Tibial artery (tissue), 4 donors: ENCODE measurements at regions not wholly inside any gene's neighbourhood (a gene's known extent, or its start where the extent isn't known, plus 50 kb on each side); places are given as distances from the start of the nearest gene placed in this dataset.

Source experiments
- DNase-seq, 2 donors: peaks; one replicate each; pipeline ENCODE4 v3.0.0-alpha.2; 2019
- H3K27ac ChIP-seq, 2 donors: fragments of 200-600 bp; sonication (generic) in 1 of 2; 1 replicate in 1 of 2; 2 replicates in 1 of 2; pipeline ENCODE4 v1.5.1; 2018 to 2019; ENCODE audit warnings: mild to moderate bottlenecking in 1 of 2
- H3K27me3 ChIP-seq, 2 donors: fragments of 200-600 bp; sonication (generic) in 1 of 2; one replicate each; pipeline versions ENCODE4 v1.5.1 to v1.6.0; 2016 to 2019
- H3K36me3 ChIP-seq, 3 donors: fragments of 200-600 bp; sonication (generic) in 2 of 3; one replicate each; pipeline ENCODE4 v1.5.1; 2016 to 2019; ENCODE audit warnings: mild to moderate bottlenecking in 2 of 3
- H3K4me1 ChIP-seq, 4 donors: fragments of 200-600 bp; sonication (generic) in 2 of 4; 1 replicate in 3 of 4; 2 replicates in 1 of 4; pipeline ENCODE4 v1.5.1; 2016 to 2019
- H3K4me3 ChIP-seq, 2 donors: fragments of 200-600 bp; sonication (generic) in 1 of 2; 1 replicate in 1 of 2; 2 replicates in 1 of 2; pipeline ENCODE4 v1.5.1; 2018 to 2019; ENCODE audit warnings: mild to moderate bottlenecking in 2 of 2
- H3K9me3 ChIP-seq, 3 donors: fragments of 200-600 bp; sonication (generic) in 1 of 3; one replicate each; pipeline ENCODE4 v1.5.1; 2016 to 2019
- CTCF ChIP-seq, 2 experiments: fragments of 200-600 bp in 1 of 2; fragments of 450-650 bp in 1 of 2; IDR thresholded peaks; one replicate each; pipeline ENCODE4 v1.5.1; 2017 to 2019; ENCODE audit warnings: antibody characterized with exemption in 2 of 2, mild to moderate bottlenecking in 1 of 2, moderate library complexity in 1 of 2
- intact Hi-C: fragments of 100-400 bp; cut with DNase I; formaldehyde crosslinking; loops from one replicate; pipeline ENCODE4 v1.15.0; 2023; ENCODE audit warnings: low total_unique reads

- H3K27me3 ChIP-seq = no peaks in the 10 kb centered on the region
- no peak overlapping the region for H3K4me3 ChIP-seq
- TF ChIP-seq CTCF (IDR thresholded peaks at IDR 0.05) = no peak
- no peaks in the 10 kb centered on the region for H3K9me3 ChIP-seq
- peaks cover 0 to 15% (median 0%) of the 10 kb centered on the region in 4 donors for H3K4me1 ChIP-seq
- no peaks in the 10 kb centered on the region for H3K36me3 ChIP-seq
- no peak for DNase-seq
- H3K27ac ChIP-seq = no peak overlapping the region
- intact Hi-C loops = no loop called here
Measured at GRCh38 chr14:82724316-82724715, 1190.7 kb upstream of the SEL1L start.

- H3K36me3 ChIP-seq = no peaks in the 10 kb centered on the region
- no peak overlapping the region for H3K4me3 ChIP-seq
- H3K9me3 ChIP-seq = no peaks in the 10 kb centered on the region
- TF ChIP-seq CTCF (IDR thresholded peaks at IDR 0.05) = no peak
- intact Hi-C loops = no loop called here
- H3K27me3 ChIP-seq = no peaks in the 10 kb centered on the region
- H3K4me1 ChIP-seq = peaks cover 0 to 9% (median 0%) of the 10 kb centered on the region in 4 donors
- no peak for DNase-seq
- no peak overlapping the region for H3K27ac ChIP-seq
Measured at GRCh38 chr14:82725213-82725612, 1191.6 kb upstream of the SEL1L start.

- Histone ChIP-seq H3K27ac (no peak overlapping the region), H3K27me3 (no peaks in the 10 kb centered on the region), H3K9me3 (no peaks in the 10 kb centered on the region), H3K4me3 (no peak overlapping the region), H3K36me3 (no peaks in the 10 kb centered on the region), H3K4me1 (no peaks in the 10 kb centered on the region)
- TF ChIP-seq CTCF (IDR thresholded peaks at IDR 0.05) = no peak
- intact Hi-C loops = no loop called here
- no peak for DNase-seq
Measured at GRCh38 chr14:82731526-82731925, 1197.9 kb upstream of the SEL1L start.

- Histone ChIP-seq H3K4me3 (no peak overlapping the region), H3K36me3 (no peaks in the 10 kb centered on the region), H3K4me1 (no peaks in the 10 kb centered on the region), H3K27me3 (no peaks in the 10 kb centered on the region), H3K27ac (no peak overlapping the region), H3K9me3 (no peaks in the 10 kb centered on the region)
- no peak for DNase-seq
- TF ChIP-seq CTCF (IDR thresholded peaks at IDR 0.05) = no peak
- intact Hi-C loops = no loop called here
Measured at GRCh38 chr14:82740547-82740946, 1206.9 kb upstream of the SEL1L start.

GRCh38 chr14:82755476-82755875 is 1221.8 kb upstream of the SEL1L start:
- Histone ChIP-seq H3K9me3 (no peaks in the 10 kb centered on the region), H3K4me1 (no peaks in the 10 kb centered on the region), H3K36me3 (no peaks in the 10 kb centered on the region), H3K27ac (no peak overlapping the region), H3K4me3 (no peak overlapping the region), H3K27me3 (no peaks in the 10 kb centered on the region)
- intact Hi-C loops = no loop called here
- DNase-seq = no peak
- no peak for TF ChIP-seq CTCF (IDR thresholded peaks at IDR 0.05)

GRCh38 chr14:82755923-82756322 is 1222.3 kb upstream of the SEL1L start:
- Histone ChIP-seq H3K4me3 (no peak overlapping the region), H3K27me3 (no peaks in the 10 kb centered on the region), H3K9me3 (no peaks in the 10 kb centered on the region), H3K4me1 (no peaks in the 10 kb centered on the region), H3K27ac (no peak overlapping the region), H3K36me3 (no peaks in the 10 kb centered on the region)
- no peak for TF ChIP-seq CTCF (IDR thresholded peaks at IDR 0.05)
- intact Hi-C loops = no loop called here
- no peak for DNase-seq
